ENCODE measurements at regions not wholly inside any gene's neighbourhood (a gene's known extent, or its start where the extent isn't known, plus 50 kb on each side); places are given as distances from the start of the nearest gene placed in this dataset.

DNA sequence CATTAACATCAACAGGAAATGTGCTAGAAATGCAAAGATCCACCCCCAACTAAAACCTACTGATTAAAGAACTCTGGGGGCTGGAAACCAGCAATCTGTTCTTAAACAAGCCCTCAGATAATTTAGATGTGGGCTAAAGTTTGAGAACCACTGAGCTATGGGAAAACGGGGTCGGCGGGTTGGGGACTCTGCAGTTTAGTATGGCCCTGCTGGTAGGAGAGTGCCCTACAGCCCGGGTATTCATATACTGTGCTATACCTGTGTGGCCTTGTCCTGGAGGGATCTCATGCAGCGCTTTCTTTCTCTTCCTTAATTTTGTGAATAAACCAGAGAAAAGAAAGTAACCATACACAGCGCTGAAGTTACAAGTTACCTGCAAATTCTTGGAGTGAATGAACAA lies 189.7 kb upstream of the GBE1 start:
- TF ChIP-seq, protein P1, sequence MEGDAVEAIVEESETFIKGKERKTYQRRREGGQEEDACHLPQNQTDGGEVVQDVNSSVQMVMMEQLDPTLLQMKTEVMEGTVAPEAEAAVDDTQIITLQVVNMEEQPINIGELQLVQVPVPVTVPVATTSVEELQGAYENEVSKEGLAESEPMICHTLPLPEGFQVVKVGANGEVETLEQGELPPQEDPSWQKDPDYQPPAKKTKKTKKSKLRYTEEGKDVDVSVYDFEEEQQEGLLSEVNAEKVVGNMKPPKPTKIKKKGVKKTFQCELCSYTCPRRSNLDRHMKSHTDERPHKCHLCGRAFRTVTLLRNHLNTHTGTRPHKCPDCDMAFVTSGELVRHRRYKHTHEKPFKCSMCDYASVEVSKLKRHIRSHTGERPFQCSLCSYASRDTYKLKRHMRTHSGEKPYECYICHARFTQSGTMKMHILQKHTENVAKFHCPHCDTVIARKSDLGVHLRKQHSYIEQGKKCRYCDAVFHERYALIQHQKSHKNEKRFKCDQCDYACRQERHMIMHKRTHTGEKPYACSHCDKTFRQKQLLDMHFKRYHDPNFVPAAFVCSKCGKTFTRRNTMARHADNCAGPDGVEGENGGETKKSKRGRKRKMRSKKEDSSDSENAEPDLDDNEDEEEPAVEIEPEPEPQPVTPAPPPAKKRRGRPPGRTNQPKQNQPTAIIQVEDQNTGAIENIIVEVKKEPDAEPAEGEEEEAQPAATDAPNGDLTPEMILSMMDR (IDR thresholded peaks at IDR 0.05; ENCODE audit: low read depth, low read length, missing control alignments): no peak
- DNase-seq (ENCODE audit: extremely low read depth, low read depth): no peak
- no peak overlapping the region for H3K4me3 ChIP-seq (replicated peaks; ENCODE audit: low read depth, low read length)

DNA sequence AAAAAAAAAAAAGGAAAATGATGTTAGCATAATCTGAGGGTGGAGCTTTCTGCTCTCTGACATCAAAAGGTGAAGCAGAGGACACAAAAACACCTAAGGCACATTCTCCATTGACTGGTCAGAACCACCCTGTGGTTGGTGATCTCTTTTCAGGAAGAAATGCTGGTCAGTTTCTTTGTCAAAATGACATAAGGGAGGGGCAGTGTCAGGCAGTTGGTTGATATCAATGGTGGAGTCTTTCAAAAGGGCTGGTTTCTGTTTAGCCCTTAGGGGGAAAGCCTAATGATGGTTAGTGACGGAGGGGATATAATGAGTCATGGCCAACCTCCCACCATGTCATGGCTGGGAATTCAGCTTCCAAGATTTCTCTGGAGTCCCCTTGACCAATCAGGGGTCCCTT lies 185.9 kb upstream of the GBE1 start:
- TF ChIP-seq, protein P1 (IDR thresholded peaks at IDR 0.05; ENCODE audit: low read depth, low read length, missing control alignments): no peak
- no peak overlapping the region for H3K4me3 ChIP-seq (replicated peaks; ENCODE audit: low read depth, low read length)

DNA sequence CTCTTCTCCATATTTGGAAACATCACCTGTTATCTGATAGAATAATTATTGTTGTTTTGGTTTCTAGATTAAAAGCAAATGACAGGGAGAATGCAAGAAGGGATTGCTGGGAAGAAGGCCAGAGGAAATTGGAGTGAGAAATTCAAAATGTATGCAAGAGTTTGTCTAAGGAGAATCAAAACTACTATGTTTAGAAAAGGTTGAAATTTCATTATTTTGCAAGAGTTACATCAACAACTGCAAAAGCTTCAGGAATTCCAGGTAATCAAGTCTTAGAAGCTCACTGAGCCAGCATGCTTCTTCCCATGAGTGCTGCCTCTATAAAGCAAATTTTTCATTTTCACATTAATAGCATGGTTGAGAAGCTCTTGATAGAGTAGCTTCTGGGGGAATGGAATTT lies 177.2 kb upstream of the GBE1 start:
- no peak for DNase-seq (ENCODE audit: extremely low read depth, low read depth)
- H3K4me3 ChIP-seq (replicated peaks; ENCODE audit: low read depth, low read length): no peak overlapping the region
- TF ChIP-seq, protein P1 (IDR thresholded peaks at IDR 0.05; ENCODE audit: low read depth, low read length, missing control alignments): no peak

More for the DNA sequence above, 185.9 kb upstream of the GBE1 start:
- DNase-seq (ENCODE audit: extremely low read depth, low read depth): no peak

DNA sequence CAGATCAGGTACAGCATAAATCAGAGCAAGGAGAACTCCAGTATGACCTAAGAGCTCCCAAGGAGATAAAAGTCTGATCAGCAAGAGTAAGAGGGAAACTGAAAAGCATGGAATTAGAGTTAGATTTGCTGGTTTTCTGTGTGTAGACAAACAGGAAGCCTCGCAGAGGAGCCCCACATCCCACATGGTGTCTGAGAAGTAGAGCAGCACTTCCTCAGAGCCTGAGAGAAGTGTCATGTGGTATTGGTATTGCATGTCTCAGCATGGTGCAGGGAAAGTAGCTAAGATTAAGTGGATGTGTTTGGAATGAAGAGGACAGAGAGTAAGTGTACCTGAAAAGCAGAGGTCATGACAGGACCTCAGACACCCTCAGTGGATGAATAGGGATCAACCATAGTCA lies 175.4 kb upstream of the GBE1 start:
- H3K4me3 ChIP-seq (replicated peaks; ENCODE audit: low read depth, low read length): no peak overlapping the region
- no peak for DNase-seq (ENCODE audit: extremely low read depth, low read depth)
- TF ChIP-seq, protein P1 (IDR thresholded peaks at IDR 0.05; ENCODE audit: low read depth, low read length, missing control alignments): no peak

DNA sequence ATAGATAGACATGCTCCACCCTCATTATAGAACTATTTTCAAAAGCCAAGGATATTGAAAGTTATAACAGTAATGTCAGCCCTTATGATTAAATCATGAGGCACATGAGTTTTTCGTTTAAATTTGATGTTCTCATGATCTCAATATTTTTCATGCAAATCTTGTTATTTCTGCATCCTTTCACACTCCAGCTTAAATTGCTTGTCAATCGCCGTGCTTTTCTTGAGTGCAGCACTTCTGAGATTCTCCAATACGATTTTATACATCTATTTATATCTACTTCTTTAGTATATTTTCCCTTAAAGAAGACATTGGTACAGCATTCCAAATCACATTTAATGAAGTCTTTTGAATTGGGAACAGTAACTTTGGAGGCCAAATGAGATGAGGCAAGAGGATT lies 171.2 kb upstream of the GBE1 start:
- no peak for DNase-seq (ENCODE audit: extremely low read depth, low read depth)
- TF ChIP-seq, protein P1 (IDR thresholded peaks at IDR 0.05; ENCODE audit: low read depth, low read length, missing control alignments): no peak
- H3K4me3 ChIP-seq (replicated peaks; ENCODE audit: low read depth, low read length): no peak overlapping the region

DNA sequence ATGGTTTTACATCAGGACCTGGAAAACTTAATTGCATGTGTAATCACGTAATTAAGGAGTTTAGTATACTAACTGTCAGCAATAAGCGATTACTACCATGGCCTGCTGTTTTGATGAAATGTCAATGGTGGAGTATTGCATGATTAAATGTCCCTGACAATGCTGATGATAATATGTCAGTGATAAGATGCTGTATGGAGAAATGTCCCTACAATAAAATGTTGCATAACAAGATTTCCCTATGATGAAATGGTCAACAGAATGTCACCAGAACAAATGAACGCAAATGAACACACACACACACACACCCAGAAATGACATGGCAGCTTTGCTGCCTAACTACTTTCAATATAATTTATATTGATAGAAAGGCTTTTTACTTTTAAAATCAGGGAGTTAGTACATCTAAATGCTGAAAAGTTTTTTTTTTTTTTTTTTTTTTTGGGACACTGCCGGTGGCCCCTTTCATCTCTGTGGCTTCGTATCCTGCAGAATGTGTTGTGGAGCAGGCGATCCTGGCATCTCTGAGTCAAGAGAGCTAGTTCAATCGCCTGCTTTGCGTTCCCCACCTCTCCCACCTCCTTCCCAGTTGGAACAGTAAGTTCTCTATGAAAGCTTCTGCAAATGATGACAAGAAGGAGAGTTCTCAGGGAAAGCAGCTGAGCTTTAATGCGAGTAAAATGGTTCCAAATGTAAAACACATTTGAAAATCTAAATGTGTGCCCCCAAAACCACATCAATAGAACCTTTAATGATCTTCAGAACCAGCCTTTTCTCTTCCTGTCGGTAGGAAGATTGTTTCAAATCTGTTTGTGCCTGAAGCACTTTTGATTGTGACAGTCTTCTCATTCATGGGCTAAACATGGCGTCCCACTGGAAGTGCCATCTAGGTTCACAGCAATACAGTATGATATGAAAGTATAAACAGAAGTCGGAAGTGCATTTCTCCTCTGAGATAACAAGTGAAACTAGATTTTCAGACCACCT lies 170.1 kb upstream of the GBE1 start:
- TF ChIP-seq, protein P1 (IDR thresholded peaks at IDR 0.05; ENCODE audit: low read depth, low read length, missing control alignments): no peak
- no peak for DNase-seq (ENCODE audit: extremely low read depth, low read depth)
- no peak overlapping the region for H3K4me3 ChIP-seq (replicated peaks; ENCODE audit: low read depth, low read length)

All from HFF-Myc (cell line).